HG02852 (cell line): ENCODE measurements at regions not wholly inside any gene's neighbourhood (a gene's known extent, or its start where the extent isn't known, plus 50 kb on each side); places are given as distances from the start of the nearest gene placed in this dataset.
A peak's percentile ranks its signal among the peaks of the same experiment; 100 is the strongest.

Experiments used
- ATAC-seq: cut with Tn5 transposase; IDR thresholded peaks from one replicate; pipeline ENCODE4 v1.9.1; 2021; ENCODE audit warnings: mild to moderate bottlenecking, moderate library complexity; ENCODE audit not compliant: unreplicated experiment

DNA sequence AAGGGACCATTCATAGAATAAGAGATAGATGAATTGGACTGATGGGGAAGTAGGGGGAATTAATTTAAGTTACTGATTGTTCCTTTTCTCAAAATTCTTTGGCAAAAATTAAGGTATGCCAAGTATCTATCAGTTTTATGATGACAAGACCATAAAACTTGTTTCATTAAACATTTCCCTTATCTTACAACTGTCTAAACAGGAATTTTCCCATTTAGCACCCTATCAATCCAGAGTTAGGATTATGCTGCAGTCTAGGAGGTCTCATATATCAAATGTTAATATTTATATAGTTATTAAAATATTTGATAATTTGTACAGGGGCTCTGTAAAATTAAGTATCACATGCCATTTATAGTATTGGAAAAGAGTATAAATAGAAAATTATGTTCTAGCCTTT lies 51.5 kb upstream of the ARID1B start:
- ATAC-seq, result no peak

DNA sequence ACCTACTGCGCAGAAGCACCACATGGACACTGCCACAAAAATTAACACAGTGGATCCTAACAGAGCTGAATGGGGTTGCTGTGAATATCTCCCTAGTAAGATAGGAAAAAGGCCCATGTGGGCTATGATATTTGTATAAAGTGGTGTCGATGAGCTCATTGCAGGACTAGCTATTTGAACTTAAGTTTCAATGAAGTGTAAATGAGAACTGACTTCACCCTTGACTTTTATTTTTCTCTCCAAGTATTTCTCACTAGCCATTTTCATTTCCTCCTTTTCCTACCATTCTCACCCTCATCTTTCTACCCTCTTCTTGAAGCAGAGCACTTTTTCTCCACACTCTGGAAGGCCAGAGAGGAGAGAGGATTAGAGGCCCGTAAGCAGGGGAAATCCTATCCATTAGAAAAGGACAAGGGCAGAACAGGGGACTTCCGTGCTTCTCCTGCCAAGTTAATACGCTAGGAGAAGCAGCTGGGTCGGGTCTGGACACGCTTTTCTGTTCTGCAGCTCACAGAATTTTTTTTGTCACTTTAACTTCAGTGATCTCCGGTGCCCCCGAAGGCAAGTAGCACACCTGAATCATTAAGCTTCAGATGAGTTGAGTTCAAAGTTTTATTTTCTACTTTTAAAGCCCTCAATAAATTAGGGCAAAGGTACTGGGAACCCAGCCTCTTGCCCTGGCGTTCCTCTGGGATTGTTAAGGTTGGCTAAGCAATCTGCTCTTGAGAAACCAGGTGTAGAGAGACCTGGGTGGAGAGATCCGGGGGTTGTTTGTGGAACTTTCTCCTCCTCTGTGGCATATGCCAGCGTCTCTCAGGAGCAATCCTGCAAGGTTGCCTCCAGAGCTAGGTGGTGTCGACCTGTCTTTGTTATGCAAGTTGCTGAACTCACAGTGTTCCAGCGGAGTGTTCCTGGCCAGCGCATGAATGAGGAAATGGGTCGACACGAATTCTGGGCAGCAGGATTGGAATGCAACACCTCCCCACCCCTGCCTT lies 56.2 kb upstream of the ARID1B start:
- ATAC-seq, result peak; percentile 63

DNA sequence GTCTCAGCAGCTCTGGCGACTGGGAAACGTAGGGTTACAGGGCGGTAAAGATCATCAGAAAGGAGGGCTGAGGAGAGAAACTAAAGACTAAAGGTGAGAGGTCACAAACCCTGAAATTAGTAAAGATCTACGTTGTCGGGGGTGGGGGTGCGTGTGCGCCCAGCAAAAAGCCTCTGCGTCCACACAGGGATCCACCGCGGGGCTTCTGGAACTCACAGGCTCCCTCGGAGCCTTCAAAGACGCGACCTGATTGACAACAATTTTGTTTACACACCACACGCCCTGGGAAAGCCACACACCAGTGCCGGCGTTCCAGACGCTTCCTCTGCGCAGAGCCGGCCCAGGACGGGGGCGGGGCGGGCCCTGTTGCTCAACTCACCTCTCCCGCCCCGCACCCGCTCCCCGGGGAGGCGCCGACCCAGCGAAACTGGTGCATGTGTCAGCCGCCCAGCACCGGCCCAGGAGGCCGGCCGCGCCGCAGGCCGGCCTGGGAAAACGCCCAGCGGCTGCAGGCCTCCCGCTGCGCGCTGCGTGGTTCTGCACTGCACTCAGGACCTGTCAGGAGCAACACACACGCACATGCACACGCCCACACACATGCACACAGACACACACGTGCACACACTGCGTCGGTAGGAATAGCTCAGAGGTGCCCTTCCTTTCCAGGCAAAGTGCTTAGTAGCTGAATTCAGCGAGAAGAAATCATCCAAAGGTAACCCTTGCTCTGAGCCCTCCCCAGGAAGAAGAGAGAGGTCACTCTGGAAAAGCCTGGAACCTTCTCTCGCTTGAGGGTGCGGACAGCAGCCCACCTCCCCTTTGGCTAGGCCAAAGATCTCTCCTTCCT lies 57.2 kb upstream of the ARID1B start:
- peak; percentile 76 for ATAC-seq

DNA sequence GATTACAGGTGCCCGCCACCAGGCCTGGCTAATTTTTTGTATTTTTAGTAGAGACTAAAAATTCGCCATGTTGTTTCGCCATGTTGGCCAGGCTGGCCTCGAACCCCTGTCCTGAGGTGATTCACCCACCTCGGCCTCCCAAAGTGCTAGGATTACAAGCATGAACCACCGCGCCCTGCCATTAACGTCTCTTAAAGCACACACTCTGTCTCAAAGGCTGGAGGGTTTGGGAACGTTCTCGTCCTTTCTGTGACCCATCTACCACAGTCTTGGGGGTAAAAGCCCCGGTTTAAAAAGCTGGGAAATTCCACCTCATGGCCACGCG lies 57.8 kb upstream of the ARID1B start:
- no peak for ATAC-seq

DNA sequence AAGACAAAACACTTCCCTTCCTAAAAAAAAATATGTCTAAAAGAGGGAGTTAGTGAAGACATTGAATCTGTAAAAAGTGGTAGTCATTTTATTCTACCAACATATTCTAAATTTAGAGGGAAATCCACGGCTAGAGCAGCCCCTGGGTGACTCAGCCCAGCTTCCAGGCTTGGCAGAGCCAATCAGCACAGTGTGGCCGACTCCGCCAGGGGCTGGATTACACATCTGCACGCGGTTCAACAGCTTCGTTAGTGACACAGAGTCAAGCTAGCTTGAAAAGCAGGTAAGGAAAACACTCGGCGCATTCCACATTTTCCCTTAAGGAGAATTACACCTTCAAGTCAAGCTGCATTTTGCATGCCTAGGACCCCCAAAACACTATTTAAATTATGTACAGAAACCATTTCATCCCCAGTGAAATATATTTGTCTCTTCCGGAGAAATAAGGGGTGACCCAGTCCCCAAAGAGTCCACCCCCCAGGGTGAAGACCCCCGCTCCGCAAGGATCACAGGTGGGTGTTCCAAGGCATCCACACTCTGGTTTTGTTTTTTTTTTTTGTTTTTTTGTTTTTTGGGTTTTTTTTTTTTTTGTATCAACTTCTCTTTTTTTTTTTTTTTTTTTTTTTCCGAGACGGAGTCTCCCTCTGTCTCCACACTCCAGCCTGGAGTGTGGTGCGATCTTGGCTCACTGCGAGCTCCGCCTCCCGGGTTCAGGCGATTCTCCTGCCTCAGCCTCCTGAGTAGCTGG lies 58.4 kb upstream of the ARID1B start:
- ATAC-seq, result no peak

DNA sequence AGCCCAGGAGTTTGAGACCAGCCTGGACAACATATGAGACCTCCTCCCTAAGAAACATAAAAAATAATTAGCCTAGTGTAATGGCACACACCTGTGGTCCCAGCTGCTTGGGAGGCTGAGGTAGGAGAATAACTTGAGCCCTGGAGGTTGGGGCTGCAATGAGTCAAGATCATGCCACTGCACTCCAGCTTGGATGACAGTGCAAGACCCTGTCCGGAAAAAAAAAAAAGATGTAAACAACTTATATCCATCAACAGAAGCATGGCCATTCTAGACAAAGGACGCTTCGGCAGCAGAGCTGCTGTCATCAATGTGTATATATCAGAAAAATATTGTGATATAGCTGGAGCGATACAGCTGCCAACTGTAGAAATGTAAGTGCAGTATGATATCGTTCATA lies 59.6 kb upstream of the ARID1B start:
- ATAC-seq, result no peak

DNA sequence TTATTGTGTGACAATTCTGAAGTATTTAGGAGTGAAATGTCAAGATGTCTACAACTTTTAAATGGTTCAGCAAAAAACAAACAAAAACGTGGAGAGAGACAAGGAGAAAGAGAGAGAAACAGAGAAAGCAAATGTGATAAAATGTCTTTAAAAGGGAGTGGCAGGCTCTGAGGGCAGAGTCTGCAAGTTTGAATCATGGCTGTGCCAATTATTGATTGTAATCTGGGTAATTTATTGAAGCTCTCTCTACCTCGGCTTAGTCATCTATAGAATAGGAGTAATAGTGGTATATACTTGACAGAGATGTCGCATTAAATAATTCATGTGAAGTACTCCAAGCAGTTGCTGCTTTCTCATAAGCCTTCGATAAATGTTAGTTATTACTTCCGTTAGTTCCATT lies 61.3 kb upstream of the ARID1B start:
- ATAC-seq, result no peak

DNA sequence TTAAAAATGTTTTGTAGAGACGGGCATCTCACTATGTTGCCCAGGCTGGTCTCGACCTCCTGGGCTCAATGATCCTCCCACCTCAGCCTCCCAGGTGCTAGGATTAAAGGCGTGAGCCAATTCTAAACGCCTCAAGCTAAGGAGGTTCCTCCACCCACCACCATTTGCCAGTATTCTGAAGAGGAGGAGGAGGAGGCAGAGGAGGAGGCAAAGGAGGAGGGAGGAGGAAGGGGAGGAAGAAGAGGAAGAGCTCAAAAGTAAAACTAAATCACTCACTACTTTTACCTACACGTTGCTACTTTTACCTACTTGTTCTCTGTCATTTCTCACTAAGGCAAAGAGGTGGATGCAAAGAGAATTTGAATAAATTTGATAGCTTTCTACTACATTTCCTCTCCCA lies 63.6 kb upstream of the ARID1B start:
- no peak for ATAC-seq

DNA sequence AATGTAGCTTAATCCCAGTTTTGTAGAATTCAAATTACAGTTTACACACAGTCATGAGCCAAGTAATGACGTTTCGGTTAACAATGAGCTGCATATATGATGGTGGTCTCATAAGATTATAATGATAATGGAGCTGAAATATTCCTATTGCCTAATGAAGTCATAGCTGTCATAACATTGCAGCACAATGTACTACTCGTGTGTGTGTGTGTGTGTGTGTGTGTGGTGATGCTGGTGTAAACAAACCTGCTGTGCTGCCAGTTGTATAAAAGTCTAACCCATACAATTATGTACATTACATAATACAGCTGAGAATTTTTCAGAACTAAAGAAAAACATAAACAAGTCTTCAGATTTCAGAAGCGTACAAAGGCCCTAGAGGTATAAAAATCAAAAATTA lies 66.7 kb upstream of the ARID1B start:
- no peak for ATAC-seq

DNA sequence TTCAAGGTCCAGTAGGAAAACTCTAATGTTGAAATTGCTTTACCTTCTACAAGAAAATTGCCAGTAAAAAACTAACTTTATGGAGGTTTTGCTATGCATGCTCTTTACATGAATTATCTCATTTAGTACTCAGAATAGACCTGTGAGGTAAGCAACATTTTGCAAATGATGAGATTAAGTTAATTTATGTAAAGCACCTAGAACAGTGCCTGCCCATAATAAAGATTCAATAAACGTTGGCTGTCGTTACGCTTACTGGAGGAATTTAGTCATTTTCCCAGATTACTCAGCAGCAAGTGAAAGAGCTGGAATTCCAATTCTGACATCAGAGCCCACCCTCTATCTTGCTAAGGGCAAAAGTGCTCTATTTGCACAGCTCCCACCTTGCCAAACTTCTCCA lies 69.4 kb upstream of the ARID1B start:
- ATAC-seq, result no peak

DNA sequence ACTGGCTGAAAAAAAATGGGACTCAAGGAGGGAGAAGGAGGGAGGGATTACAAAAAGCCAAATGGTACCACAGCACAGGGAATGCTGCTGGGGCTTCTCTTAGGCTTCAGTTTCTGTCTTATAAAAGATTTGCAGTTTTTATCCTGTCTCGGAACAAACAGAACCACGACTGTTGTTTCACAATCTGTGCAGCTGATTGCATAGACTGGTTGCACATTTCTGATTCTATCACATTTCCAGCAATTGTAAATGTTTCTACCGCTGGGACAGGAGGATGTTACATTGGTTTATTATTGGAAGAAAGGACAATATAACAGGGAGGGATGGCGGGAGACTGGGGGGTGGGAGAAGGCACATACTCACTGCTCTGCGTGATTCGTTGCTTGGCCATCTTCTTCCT lies 73.5 kb upstream of the ARID1B start:
- ATAC-seq, result no peak

DNA sequence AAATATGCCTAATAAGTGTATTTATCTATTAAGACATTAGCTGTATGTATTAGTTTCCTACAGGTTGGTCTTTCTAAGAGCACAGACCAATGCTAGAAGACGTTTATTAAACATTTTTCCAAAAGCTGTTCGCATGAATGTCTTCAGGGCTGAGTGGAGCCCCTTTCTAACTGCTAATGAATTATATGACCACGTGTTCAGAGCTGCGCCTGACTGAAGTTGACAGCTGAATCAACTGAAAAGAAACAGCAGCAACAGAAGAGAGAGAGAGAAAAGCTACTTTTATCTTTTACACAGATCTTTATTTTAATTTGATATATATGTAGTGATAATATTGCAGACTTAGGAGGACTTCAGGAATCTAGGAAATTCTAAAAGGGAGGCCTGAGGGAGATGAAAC lies 75.2 kb upstream of the ARID1B start:
- ATAC-seq, result no peak

DNA sequence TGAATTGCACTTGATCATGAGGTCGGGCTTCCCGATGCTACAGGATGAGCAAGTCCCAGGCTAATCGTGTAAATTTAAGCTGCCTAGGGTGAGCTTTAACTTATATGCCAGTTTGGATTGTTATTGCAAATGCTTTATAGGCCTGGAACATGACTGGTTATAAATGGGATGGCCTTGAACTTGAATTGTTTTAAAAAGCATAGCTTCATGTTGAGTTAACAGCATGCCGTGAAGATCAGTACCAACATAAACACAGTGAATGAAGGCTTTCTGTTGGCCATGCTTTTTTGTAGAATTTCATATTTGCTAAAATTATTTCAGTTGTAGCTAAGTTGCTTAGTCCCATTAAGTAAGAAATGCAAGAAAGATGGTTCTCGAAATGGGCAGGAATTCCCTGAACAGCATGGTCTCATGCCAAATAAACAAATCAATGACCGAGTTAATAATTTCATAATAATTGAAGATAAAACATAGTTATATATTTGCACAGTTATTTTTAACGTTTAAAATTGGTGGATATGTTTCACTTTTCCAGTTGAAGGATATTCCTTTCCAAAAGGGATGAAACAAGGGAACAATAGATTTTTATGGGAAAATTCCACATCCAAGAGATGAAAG lies 76.6 kb upstream of the ARID1B start:
- ATAC-seq, result no peak

DNA sequence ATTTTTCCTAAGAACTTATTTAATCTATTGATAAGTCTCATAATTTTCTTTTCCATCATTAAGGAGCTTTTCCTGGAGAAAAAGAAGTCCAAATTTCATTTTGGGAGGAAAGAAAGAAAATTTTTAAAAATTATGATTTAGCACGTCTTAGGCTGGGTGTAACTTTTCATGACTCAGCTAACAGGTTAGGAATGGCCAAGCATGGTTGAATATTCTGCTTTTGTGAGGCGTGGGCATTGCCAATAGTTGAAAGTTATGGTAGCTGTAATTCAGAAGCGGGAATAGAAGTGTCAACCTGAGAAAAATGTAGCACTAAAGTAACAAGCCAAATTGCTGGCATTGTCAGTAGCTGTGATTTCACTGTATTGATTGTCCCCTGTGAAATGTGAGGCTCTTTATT lies 77.2 kb upstream of the ARID1B start:
- ATAC-seq, result no peak

DNA sequence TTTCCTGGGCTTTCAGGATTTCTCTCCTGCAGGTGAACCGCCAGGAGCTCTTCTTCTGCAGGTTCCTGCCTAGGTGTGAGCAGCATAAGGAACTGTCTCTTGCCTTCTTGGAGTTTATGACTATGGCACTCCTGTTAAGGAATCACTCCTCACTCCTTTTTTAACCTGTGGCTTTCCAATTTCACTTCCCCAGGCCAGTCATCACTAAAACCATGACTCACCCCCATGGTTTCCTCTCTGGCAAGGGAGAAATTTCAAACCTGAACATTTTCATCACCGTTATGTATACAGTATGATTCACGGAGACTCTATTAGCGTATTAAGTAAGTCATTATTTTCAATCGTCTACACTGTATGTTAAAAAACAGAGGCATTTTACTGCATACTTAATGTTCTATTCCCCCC lies 78.2 kb upstream of the ARID1B start:
- peak; percentile 43 for ATAC-seq

DNA sequence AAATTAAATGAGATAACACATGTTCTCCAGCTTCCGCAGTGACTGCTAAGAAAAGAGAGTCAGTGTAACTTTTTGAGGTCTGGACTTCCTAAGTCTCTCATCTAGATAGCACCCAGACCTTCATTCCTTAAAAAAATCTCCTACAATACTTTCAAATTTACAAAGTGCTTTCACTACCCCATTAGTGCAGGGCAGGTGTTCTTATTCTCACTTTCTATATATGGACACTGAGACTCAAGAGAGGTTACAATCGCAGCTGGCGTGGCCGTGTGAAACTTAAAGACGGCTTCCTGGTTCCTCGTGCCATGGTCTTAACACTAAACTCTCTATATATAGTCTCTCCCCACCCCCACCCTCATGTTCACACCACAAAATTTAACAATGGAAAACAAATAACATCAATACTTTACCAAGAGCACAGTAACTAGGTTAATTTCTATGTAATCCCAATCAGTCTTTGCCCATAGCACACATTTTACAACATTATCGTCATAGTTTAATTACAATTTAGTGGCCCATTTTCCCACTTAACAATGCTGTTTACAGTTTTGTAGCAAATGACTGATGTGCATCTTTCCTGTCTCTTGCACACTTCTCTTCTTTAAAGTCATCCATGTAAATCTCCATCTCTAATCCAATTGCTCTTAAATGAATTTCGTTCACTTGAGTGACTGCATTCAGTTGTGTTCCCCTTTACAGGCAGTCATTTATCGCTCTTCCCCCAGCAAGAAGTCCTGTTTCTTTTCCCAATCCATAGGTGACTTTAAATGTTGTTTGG lies 78.8 kb upstream of the ARID1B start:
- peak; percentile 69 for ATAC-seq

DNA sequence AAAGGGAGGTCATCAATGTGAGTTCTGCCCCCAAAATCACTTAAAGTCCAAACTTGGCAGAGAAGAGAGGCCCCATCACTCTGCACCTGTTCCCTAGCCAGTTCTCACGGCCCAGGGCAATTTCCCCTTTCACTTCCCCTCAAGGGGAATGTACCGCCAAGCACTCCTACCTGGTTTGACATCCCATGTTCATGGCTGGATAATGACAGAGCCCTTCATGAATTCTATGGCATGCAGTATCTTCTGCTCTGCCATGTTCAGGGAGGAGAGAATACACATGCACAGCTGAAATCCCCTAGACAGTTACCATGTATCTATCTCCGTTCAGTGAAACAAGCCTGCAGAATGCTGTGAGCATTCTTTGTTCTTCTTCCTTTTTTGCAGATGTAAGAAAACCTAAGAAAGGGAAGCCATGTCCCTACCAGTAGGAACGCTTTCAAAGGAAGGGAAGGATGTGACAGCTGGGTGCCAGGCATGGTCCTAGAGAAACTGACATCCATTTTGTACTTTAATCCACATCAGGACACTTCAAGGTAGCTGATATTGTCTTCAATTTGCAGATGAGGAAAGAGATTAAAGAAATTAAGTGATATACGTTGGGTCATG lies 79.8 kb upstream of the ARID1B start:
- peak; percentile 34 for ATAC-seq

DNA sequence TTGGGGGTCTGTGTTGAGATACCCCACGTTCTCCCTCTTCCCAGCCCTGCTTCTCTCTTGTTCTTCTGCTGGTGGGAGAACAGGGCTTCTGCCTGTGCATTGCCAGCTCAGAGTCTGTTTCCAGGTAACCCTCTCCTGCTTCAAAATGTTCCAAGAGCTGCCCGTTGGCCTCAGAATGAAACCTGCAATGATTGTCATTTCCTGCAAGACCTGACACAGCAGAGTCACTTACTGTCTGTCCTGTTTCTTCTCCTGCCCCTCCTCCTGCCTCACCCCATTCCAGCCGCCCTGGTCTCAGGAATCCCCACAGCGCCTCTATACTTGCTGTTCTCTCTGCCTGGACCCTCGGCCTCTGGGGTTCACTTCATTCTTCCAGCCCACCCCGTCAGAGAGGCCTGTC lies 81.4 kb upstream of the ARID1B start:
- no peak for ATAC-seq

DNA sequence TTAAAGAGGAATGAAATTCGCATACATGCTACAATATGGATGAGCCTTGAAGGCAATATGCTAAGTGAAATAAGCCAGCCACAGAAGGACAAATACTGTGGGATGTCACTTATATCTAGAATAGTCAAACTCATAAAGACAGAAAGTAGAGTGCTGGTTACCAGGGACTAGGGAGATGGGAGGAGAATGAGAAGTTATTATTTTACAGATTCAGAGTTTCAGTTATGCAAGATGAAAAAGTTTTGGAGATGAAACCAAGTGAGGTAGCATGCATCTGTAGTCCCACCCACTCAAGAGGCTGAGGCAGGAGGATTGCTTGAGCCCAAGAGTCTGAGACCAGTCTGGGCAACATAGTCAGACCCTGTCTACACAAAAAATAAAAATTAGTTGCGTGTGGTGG lies 82.5 kb upstream of the ARID1B start:
- ATAC-seq, result no peak

DNA sequence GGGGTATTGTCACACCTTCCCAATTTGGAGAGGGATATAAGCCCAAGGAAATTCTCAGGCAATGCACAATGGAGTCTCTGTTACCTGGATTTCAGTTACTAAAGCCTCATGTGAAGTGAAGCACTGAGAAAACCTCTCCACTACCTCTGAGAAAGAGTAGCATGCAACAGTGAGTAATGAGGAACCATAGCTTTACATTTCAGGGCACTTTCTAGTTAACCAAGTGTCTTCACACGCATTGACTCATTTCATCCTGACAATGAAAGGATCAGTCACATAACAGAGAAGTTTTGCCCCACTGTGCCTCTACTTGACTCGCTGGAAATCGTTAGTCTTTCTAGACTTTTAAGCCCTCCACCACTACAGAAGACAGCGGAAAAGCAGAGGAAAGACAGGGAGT lies 86.2 kb upstream of the ARID1B start:
- peak; percentile 57 for ATAC-seq
